ENCODE measurements at regions not wholly inside any gene's neighbourhood (a gene's known extent, or its start where the extent isn't known, plus 50 kb on each side); places are given as distances from the start of the nearest gene placed in this dataset.

DNA sequence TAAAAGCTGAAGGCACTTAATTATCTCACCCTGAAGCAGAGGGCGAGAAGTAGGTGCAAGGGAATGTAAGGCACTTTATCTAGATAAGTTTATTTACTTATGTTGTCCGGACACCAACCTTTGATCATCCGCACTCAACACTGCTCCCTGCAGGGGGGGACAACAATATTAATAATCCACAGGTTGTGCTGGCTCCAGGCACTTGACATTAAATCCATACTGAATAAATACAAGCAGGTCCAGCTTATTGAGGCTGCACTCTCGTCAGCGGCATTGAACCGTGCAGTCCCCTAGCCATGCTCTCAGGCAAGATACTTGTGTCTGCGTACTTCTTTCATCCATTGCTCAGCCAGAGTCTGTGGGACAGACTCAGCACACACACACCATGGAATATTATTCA lies 374.5 kb upstream of the NBEA start:
- TF ChIP-seq, protein P1, sequence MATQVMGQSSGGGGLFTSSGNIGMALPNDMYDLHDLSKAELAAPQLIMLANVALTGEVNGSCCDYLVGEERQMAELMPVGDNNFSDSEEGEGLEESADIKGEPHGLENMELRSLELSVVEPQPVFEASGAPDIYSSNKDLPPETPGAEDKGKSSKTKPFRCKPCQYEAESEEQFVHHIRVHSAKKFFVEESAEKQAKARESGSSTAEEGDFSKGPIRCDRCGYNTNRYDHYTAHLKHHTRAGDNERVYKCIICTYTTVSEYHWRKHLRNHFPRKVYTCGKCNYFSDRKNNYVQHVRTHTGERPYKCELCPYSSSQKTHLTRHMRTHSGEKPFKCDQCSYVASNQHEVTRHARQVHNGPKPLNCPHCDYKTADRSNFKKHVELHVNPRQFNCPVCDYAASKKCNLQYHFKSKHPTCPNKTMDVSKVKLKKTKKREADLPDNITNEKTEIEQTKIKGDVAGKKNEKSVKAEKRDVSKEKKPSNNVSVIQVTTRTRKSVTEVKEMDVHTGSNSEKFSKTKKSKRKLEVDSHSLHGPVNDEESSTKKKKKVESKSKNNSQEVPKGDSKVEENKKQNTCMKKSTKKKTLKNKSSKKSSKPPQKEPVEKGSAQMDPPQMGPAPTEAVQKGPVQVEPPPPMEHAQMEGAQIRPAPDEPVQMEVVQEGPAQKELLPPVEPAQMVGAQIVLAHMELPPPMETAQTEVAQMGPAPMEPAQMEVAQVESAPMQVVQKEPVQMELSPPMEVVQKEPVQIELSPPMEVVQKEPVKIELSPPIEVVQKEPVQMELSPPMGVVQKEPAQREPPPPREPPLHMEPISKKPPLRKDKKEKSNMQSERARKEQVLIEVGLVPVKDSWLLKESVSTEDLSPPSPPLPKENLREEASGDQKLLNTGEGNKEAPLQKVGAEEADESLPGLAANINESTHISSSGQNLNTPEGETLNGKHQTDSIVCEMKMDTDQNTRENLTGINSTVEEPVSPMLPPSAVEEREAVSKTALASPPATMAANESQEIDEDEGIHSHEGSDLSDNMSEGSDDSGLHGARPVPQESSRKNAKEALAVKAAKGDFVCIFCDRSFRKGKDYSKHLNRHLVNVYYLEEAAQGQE (tag by site-specific recombination; IDR thresholded peaks at IDR 0.05): no peak
- TF ChIP-seq ZNF146 (tag by site-specific recombination; IDR thresholded peaks at IDR 0.05): no peak
- TF ChIP-seq, protein P2, sequence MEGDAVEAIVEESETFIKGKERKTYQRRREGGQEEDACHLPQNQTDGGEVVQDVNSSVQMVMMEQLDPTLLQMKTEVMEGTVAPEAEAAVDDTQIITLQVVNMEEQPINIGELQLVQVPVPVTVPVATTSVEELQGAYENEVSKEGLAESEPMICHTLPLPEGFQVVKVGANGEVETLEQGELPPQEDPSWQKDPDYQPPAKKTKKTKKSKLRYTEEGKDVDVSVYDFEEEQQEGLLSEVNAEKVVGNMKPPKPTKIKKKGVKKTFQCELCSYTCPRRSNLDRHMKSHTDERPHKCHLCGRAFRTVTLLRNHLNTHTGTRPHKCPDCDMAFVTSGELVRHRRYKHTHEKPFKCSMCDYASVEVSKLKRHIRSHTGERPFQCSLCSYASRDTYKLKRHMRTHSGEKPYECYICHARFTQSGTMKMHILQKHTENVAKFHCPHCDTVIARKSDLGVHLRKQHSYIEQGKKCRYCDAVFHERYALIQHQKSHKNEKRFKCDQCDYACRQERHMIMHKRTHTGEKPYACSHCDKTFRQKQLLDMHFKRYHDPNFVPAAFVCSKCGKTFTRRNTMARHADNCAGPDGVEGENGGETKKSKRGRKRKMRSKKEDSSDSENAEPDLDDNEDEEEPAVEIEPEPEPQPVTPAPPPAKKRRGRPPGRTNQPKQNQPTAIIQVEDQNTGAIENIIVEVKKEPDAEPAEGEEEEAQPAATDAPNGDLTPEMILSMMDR (tag by site-specific recombination; IDR thresholded peaks at IDR 0.05): no peak
- TF ChIP-seq ZNF311 (tag by site-specific recombination; IDR thresholded peaks at IDR 0.05; ENCODE audit: borderline replicate concordance): no peak
- TF ChIP-seq RBAK (tag by site-specific recombination; IDR thresholded peaks at IDR 0.05): no peak
- no peak for TF ChIP-seq ZBTB7A (tag by site-specific recombination; IDR thresholded peaks at IDR 0.05; ENCODE audit: low read depth)
- TF ChIP-seq ZNF626 (tag by site-specific recombination; IDR thresholded peaks at IDR 0.05): no peak
- TF ChIP-seq, protein P3, sequence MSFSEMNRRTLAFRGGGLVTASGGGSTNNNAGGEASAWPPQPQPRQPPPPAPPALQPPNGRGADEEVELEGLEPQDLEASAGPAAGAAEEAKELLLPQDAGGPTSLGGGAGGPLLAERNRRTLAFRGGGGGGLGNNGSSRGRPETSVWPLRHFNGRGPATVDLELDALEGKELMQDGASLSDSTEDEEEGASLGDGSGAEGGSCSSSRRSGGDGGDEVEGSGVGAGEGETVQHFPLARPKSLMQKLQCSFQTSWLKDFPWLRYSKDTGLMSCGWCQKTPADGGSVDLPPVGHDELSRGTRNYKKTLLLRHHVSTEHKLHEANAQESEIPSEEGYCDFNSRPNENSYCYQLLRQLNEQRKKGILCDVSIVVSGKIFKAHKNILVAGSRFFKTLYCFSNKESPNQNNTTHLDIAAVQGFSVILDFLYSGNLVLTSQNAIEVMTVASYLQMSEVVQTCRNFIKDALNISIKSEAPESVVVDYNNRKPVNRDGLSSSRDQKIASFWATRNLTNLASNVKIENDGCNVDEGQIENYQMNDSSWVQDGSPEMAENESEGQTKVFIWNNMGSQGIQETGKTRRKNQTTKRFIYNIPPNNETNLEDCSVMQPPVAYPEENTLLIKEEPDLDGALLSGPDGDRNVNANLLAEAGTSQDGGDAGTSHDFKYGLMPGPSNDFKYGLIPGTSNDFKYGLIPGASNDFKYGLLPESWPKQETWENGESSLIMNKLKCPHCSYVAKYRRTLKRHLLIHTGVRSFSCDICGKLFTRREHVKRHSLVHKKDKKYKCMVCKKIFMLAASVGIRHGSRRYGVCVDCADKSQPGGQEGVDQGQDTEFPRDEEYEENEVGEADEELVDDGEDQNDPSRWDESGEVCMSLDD (tag by site-specific recombination; IDR thresholded peaks at IDR 0.05): no peak
